ENCODE measurements at regions not wholly inside any gene's neighbourhood (a gene's known extent, or its start where the extent isn't known, plus 50 kb on each side); places are given as distances from the start of the nearest gene placed in this dataset.

GRCh38 chr2:22487541-22487940 is 897.4 kb upstream of the KLHL29 start:
- CTCF ChIA-PET = no interaction called here
- no peaks in the 10 kb centered on the region for H3K4me1 ChIP-seq (ENCODE audit: control insufficient read depth, insufficient read depth, low read length)
- TF ChIP-seq ZNF677 (tag by site-specific recombination; IDR thresholded peaks at IDR 0.05) = no peak
- TF ChIP-seq ZNF530 (tag by site-specific recombination; IDR thresholded peaks at IDR 0.05; ENCODE audit: low read depth) = no peak
- TF ChIP-seq KLF16 (tag by site-specific recombination; IDR thresholded peaks at IDR 0.05) = no peak
- no peak for TF ChIP-seq SCRT1 (tag by site-specific recombination; IDR thresholded peaks at IDR 0.05; ENCODE audit: borderline replicate concordance)
- no peak for TF ChIP-seq ZNF169 (tag by site-specific recombination; IDR thresholded peaks at IDR 0.05)
- no peak for TF ChIP-seq ZNF692 (tag by site-specific recombination; IDR thresholded peaks at IDR 0.05)
- no peak for TF ChIP-seq MZF1 (tag by site-specific recombination; IDR thresholded peaks at IDR 0.05; ENCODE audit: borderline replicate concordance)
- TF ChIP-seq GLIS1 (tag by site-specific recombination; IDR thresholded peaks at IDR 0.05) = no peak
- no peak for TF ChIP-seq SALL2 (tag by site-specific recombination; IDR thresholded peaks at IDR 0.05; ENCODE audit: borderline replicate concordance)
- TF ChIP-seq ZNF362 (tag by site-specific recombination; IDR thresholded peaks at IDR 0.05) = no peak
- TF ChIP-seq ZFHX2 (tag by site-specific recombination; conservative IDR thresholded peaks at IDR 0.05) = no peak
- TF ChIP-seq ZFP3 (tag by site-specific recombination; IDR thresholded peaks at IDR 0.05; ENCODE audit: low read depth) = no peak

GRCh38 chr2:22491442-22491841 is 893.5 kb upstream of the KLHL29 start:
- POLR2A ChIA-PET = no interaction called here
- H3K36me3 ChIP-seq (ENCODE audit: control insufficient read depth in 2 of 2, insufficient read depth in 1 of 2, low read length in 2 of 2) = no peaks in the 10 kb centered on the region
- no peak overlapping the region for H3K4me3 ChIP-seq (ENCODE audit: low read depth, low read length)
- CTCF ChIA-PET = no interaction called here
- TF ChIP-seq ZNF473 (tag by site-specific recombination; IDR thresholded peaks at IDR 0.05) (no peak), ZNF280D (tag by site-specific recombination; IDR thresholded peaks at IDR 0.05) (no peak), ZSCAN23 (tag by site-specific recombination; IDR thresholded peaks at IDR 0.05) (no peak), ZIC2 (tag by site-specific recombination; IDR thresholded peaks at IDR 0.05) (no peak), KLF7 (tag by site-specific recombination; IDR thresholded peaks at IDR 0.05; ENCODE audit: borderline replicate concordance) (no peak), ZNF76 (tag by site-specific recombination; IDR thresholded peaks at IDR 0.05; ENCODE audit: borderline replicate concordance, low read depth) (no peak), BCL11B (tag by site-specific recombination; IDR thresholded peaks at IDR 0.05; ENCODE audit: low read depth) (no peak), ZNF37A (tag by site-specific recombination; IDR thresholded peaks at IDR 0.05) (no peak)
- H3K4me1 ChIP-seq (ENCODE audit: control insufficient read depth, insufficient read depth, low read length) = no peaks in the 10 kb centered on the region
- H3K9me3 ChIP-seq (ENCODE audit: control insufficient read depth, insufficient read depth, low read depth, low read length) = no peaks in the 10 kb centered on the region
- no peak overlapping the region for H3K27ac ChIP-seq (ENCODE audit: extremely low read depth, low read depth, low read length)

More at GRCh38 chr2:22487541-22487940, 897.4 kb upstream of the KLHL29 start:
- H3K27ac ChIP-seq (ENCODE audit: extremely low read depth, low read depth, low read length) = no peak overlapping the region
- POLR2A ChIA-PET = no interaction called here
- H3K36me3 ChIP-seq (ENCODE audit: control insufficient read depth in 2 of 2, insufficient read depth in 1 of 2, low read length in 2 of 2) = no peaks in the 10 kb centered on the region
- H3K9me3 ChIP-seq (ENCODE audit: control insufficient read depth, insufficient read depth, low read depth, low read length) = no peaks in the 10 kb centered on the region
- H3K4me3 ChIP-seq (ENCODE audit: low read depth, low read length) = no peak overlapping the region

All from HEK293 (cell line).